ENCODE measurements at regions not wholly inside any gene's neighbourhood (a gene's known extent, or its start where the extent isn't known, plus 50 kb on each side); places are given as distances from the start of the nearest gene placed in this dataset.

DNA sequence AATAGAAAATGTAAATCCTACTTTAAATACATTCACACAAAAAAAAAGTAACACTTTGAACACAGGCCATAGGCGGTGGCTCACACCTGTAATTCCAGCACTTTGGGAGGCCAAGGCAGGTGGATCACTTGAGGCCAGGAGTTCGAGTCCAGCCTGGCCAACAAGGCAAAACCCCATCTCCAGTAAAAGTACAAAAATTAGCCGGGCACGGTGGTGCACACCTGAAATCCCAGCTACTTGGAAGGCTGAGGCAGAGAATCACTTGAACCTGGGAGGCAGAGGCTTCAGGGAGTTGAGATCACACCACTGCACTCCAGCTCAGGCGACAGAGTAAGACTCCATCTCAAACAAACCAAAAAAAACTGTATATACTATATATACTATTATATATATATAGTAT is 303.6 kb downstream of the BCL11A start:
- H3K4me1 ChIP-seq (ENCODE audit: low read length), result no peaks in the 10 kb centered on the region
- no peaks in the 10 kb centered on the region for H3K9me3 ChIP-seq (replicated peaks; ENCODE audit: insufficient read depth, low read length)
- no peak for DNase-seq
- H3K36me3 ChIP-seq (replicated peaks; ENCODE audit: insufficient read depth, low read length), result no peaks in the 10 kb centered on the region
- no peaks in the 10 kb centered on the region for H3K27me3 ChIP-seq (replicated peaks; ENCODE audit: insufficient read depth, low read length)
- H2AFZ ChIP-seq (ENCODE audit: low read length), result no peak overlapping the region
- no peaks in the 10 kb centered on the region for H4K20me1 ChIP-seq (ENCODE audit: insufficient read depth, low read length)
- no peak overlapping the region for H3K4me3 ChIP-seq (ENCODE audit: low read length)
- no peaks in the 10 kb centered on the region for H3K9me2 ChIP-seq (replicated peaks; ENCODE audit: insufficient read depth, low read length)
- H3K9ac ChIP-seq (ENCODE audit: low read length), result no peak overlapping the region
- H3K4me2 ChIP-seq (ENCODE audit: low read depth, low read length), result no peak overlapping the region
- no peak for TF ChIP-seq CTCF (IDR thresholded peaks at IDR 0.05; ENCODE audit: low read length)
- TF ChIP-seq EZH2phosphoT487 (IDR thresholded peaks at IDR 0.05; ENCODE audit: low read length), result no peak
- TF ChIP-seq EZH2 (optimal IDR thresholded peaks at IDR 0.05; ENCODE audit: low read depth, low read length), result no peak
- H3F3A ChIP-seq (ENCODE audit: insufficient read depth, low read length), result no peaks in the 10 kb centered on the region
- H3K27ac ChIP-seq (ENCODE audit: low read length), result no peak overlapping the region
- no peaks in the 10 kb centered on the region for H3K79me2 ChIP-seq (ENCODE audit: low read length)

DNA sequence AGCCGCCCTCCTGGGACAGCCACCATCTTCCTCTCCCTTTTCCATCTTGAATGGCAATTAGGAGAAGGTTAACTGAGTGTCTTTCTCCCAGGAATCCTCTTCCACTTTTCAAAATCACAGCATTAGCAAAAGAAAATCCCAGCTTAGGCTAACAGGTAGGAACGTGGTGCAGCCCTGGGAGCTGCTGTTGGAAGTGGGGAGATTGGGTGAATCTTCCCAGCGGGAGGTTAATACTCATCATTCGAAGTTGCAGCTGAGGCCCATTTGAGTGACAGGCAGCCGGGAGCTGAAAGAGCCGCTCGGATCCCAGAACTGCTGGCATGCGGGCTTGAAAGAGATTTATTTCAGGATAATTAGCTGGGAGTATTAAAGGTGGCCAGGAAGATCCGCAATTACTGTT is 306.0 kb downstream of the BCL11A start:
- Histone ChIP-seq H3K9me3 (replicated peaks; ENCODE audit: insufficient read depth, low read length) (no peaks in the 10 kb centered on the region), H2AFZ (ENCODE audit: low read length) (no peak overlapping the region), H3K9me2 (replicated peaks; ENCODE audit: insufficient read depth, low read length) (no peaks in the 10 kb centered on the region), H4K20me1 (ENCODE audit: insufficient read depth, low read length) (no peaks in the 10 kb centered on the region), H3K79me2 (ENCODE audit: low read length) (no peaks in the 10 kb centered on the region), H3K4me2 (ENCODE audit: low read depth, low read length) (no peak overlapping the region), H3F3A (ENCODE audit: insufficient read depth, low read length) (no peaks in the 10 kb centered on the region), H3K27ac (ENCODE audit: low read length) (no peak overlapping the region), H3K27me3 (replicated peaks; ENCODE audit: insufficient read depth, low read length) (no peaks in the 10 kb centered on the region), H3K4me3 (ENCODE audit: low read length) (no peak overlapping the region), H3K36me3 (replicated peaks; ENCODE audit: insufficient read depth, low read length) (no peaks in the 10 kb centered on the region), H3K9ac (ENCODE audit: low read length) (no peak overlapping the region), H3K4me1 (ENCODE audit: low read length) (no peaks in the 10 kb centered on the region)
- TF ChIP-seq EZH2phosphoT487 (IDR thresholded peaks at IDR 0.05; ENCODE audit: low read length) (no peak), EZH2 (optimal IDR thresholded peaks at IDR 0.05; ENCODE audit: low read depth, low read length) (no peak), CTCF (IDR thresholded peaks at IDR 0.05; ENCODE audit: low read length) (no peak)
- DNase-seq, result no peak

GRCh38 chr2:60246583-60246982 is 306.9 kb downstream of the BCL11A start:
- Histone ChIP-seq H3K4me3 (ENCODE audit: low read length) (no peak overlapping the region), H3K4me1 (ENCODE audit: low read length) (no peaks in the 10 kb centered on the region), H3K27me3 (replicated peaks; ENCODE audit: insufficient read depth, low read length) (no peaks in the 10 kb centered on the region), H3K9me3 (replicated peaks; ENCODE audit: insufficient read depth, low read length) (no peaks in the 10 kb centered on the region), H3K9ac (ENCODE audit: low read length) (no peak overlapping the region), H3K9me2 (replicated peaks; ENCODE audit: insufficient read depth, low read length) (no peaks in the 10 kb centered on the region), H2AFZ (ENCODE audit: low read length) (no peak overlapping the region), H3K36me3 (replicated peaks; ENCODE audit: insufficient read depth, low read length) (no peaks in the 10 kb centered on the region), H3F3A (ENCODE audit: insufficient read depth, low read length) (no peaks in the 10 kb centered on the region), H3K27ac (ENCODE audit: low read length) (no peak overlapping the region), H4K20me1 (ENCODE audit: insufficient read depth, low read length) (no peaks in the 10 kb centered on the region), H3K79me2 (ENCODE audit: low read length) (no peaks in the 10 kb centered on the region), H3K4me2 (ENCODE audit: low read depth, low read length) (no peak overlapping the region)
- no peak for DNase-seq
- TF ChIP-seq EZH2phosphoT487 (IDR thresholded peaks at IDR 0.05; ENCODE audit: low read length) (no peak), EZH2 (optimal IDR thresholded peaks at IDR 0.05; ENCODE audit: low read depth, low read length) (no peak)

GRCh38 chr2:60234274-60234986 is 319.0 kb downstream of the BCL11A start:
- Histone ChIP-seq H2AFZ (ENCODE audit: low read length) (no peak overlapping the region), H3K4me2 (ENCODE audit: low read depth, low read length) (no peak overlapping the region), H3K9ac (ENCODE audit: low read length) (no peak overlapping the region), H3K36me3 (replicated peaks; ENCODE audit: insufficient read depth, low read length) (no peaks in the 10 kb centered on the region), H3F3A (ENCODE audit: insufficient read depth, low read length) (no peaks in the 10 kb centered on the region), H4K20me1 (ENCODE audit: insufficient read depth, low read length) (no peaks in the 10 kb centered on the region), H3K9me3 (replicated peaks; ENCODE audit: insufficient read depth, low read length) (no peaks in the 10 kb centered on the region), H3K9me2 (replicated peaks; ENCODE audit: insufficient read depth, low read length) (no peaks in the 10 kb centered on the region), H3K4me1 (ENCODE audit: low read length) (peaks cover 9% of the 10 kb centered on the region; the same call in 1 of the 2 replicates), H3K27me3 (replicated peaks; ENCODE audit: insufficient read depth, low read length) (no peaks in the 10 kb centered on the region), H3K79me2 (ENCODE audit: low read length) (no peaks in the 10 kb centered on the region), H3K4me3 (ENCODE audit: low read length) (no peak overlapping the region), H3K27ac (ENCODE audit: low read length) (no peak overlapping the region)
- DNase-seq, result no peak
- no peak for TF ChIP-seq CTCF (IDR thresholded peaks at IDR 0.05; ENCODE audit: low read length)

All from MM.1S (cell line).